GM12891 (cell line): ENCODE measurements at regions not wholly inside any gene's neighbourhood (a gene's known extent, or its start where the extent isn't known, plus 50 kb on each side); places are given as distances from the start of the nearest gene placed in this dataset.

Experiments
- DNase-seq: peaks from one replicate; pipeline ENCODE4 v3.0.0; 2011; ENCODE audit warnings: low spot score; ENCODE audit not compliant: insufficient read length
- FAIRE-seq: peaks from 2 replicates; lab custom pipeline; 2011; peaks lifted over from hg19 to GRCh38; lab: Jason Lieb, UNC
- PAX5 ChIP-seq: IDR thresholded peaks from 2 replicates; pipeline ENCODE4 v1.6.1; 2011; ENCODE audit warnings: low read length, moderate library complexity, mild to moderate bottlenecking; ENCODE audit not compliant: insufficient read depth, severe bottlenecking
- POLR2A ChIP-seq: IDR thresholded peaks from 2 replicates; pipeline ENCODE4 v1.6.1; 2011; ENCODE audit warnings: low read depth, low read length, control low read depth
- POLR2AphosphoS5 ChIP-seq: IDR thresholded peaks from 2 replicates; pipeline ENCODE4 v1.6.1; 2011; ENCODE audit warnings: low read depth, low read length, control low read depth
- POU2F2 ChIP-seq: IDR thresholded peaks from 2 replicates; pipeline ENCODE4 v1.6.1; 2011; ENCODE audit warnings: low read depth, mild to moderate bottlenecking, control low read depth, low read length, moderate library complexity
- SPI1 ChIP-seq: IDR thresholded peaks from 2 replicates; pipeline ENCODE4 v1.6.1; 2011; ENCODE audit warnings: low read depth, low read length, control low read depth
- TAF1 ChIP-seq: IDR thresholded peaks from 2 replicates; pipeline ENCODE4 v1.6.1; 2011; ENCODE audit warnings: low read depth, low read length, control low read depth

- FAIRE-seq (no peak), DNase-seq (no peak)
- TF ChIP-seq SPI1 (no peak), POU2F2 (no peak), POLR2A (no peak)
These were observed 237.7 kb upstream of the GOLIM4 start for GRCh38 chr3:168333410-168333935.

- TF ChIP-seq PAX5 = no peak
- TF ChIP-seq POU2F2 = no peak
- no peak for TF ChIP-seq POLR2AphosphoS5
- TF ChIP-seq POLR2A = no peak
- TF ChIP-seq SPI1 = no peak
- TF ChIP-seq TAF1 = no peak
- FAIRE-seq = no peak
- no peak for DNase-seq
These were observed 236.0 kb upstream of the GOLIM4 start for GRCh38 chr3:168331756-168332155.

- no peak for FAIRE-seq
- no peak for DNase-seq
- TF ChIP-seq SPI1 = no peak
- no peak for TF ChIP-seq TAF1
- no peak for TF ChIP-seq POLR2AphosphoS5
- no peak for TF ChIP-seq POU2F2
- TF ChIP-seq POLR2A = no peak
These were observed 235.3 kb upstream of the GOLIM4 start for GRCh38 chr3:168330983-168331382.

GRCh38 chr3:168327856-168328255, 232.1 kb upstream of the GOLIM4 start:
- no peak for TF ChIP-seq SPI1
- TF ChIP-seq TAF1 = no peak
- no peak for TF ChIP-seq POU2F2
- no peak for TF ChIP-seq PAX5
- TF ChIP-seq POLR2A = no peak
- no peak for TF ChIP-seq POLR2AphosphoS5
- DNase-seq (no peak), FAIRE-seq (no peak)

- FAIRE-seq (no peak), DNase-seq (no peak)
- TF ChIP-seq POLR2AphosphoS5 = no peak
- no peak for TF ChIP-seq TAF1
- no peak for TF ChIP-seq PAX5
- TF ChIP-seq POU2F2 = no peak
- TF ChIP-seq SPI1 = no peak
- no peak for TF ChIP-seq POLR2A
These were observed 230.0 kb upstream of the GOLIM4 start for GRCh38 chr3:168325684-168326083.

- no peak for FAIRE-seq
- DNase-seq = no peak
These were observed 227.2 kb upstream of the GOLIM4 start for GRCh38 chr3:168322941-168323340.

GRCh38 chr3:168314166-168314565, 218.4 kb upstream of the GOLIM4 start:
- DNase-seq = no peak
- TF ChIP-seq POLR2AphosphoS5 (no peak), SPI1 (no peak), POU2F2 (no peak), POLR2A (no peak), PAX5 (no peak), TAF1 (no peak)
- FAIRE-seq = no peak

More at GRCh38 chr3:168322941-168323340, 227.2 kb upstream of the GOLIM4 start:
- TF ChIP-seq POU2F2 (no peak), TAF1 (no peak), PAX5 (no peak), POLR2AphosphoS5 (no peak), POLR2A (no peak), SPI1 (no peak)

- no peak for TF ChIP-seq TAF1
- TF ChIP-seq PAX5 = no peak
- TF ChIP-seq POLR2AphosphoS5 = no peak
- DNase-seq (no peak), FAIRE-seq (no peak)
These were observed 217.3 kb upstream of the GOLIM4 start for GRCh38 chr3:168312984-168313383.

- TF ChIP-seq POLR2A = no peak
- TF ChIP-seq SPI1 = no peak
- TF ChIP-seq TAF1 = no peak
- no peak for TF ChIP-seq POU2F2
- TF ChIP-seq POLR2AphosphoS5 = no peak
- no peak for TF ChIP-seq PAX5
- FAIRE-seq (no peak), DNase-seq (no peak)
These were observed 212.2 kb upstream of the GOLIM4 start for GRCh38 chr3:168307893-168308292.

GRCh38 chr3:168295027-168295426, 199.3 kb upstream of the GOLIM4 start:
- TF ChIP-seq TAF1 (no peak), PAX5 (no peak), SPI1 (no peak), POLR2A (no peak), POU2F2 (no peak), POLR2AphosphoS5 (no peak)
- no peak for FAIRE-seq
- no peak for DNase-seq

GRCh38 chr3:168292296-168292695, 196.6 kb upstream of the GOLIM4 start:
- no peak for FAIRE-seq
- TF ChIP-seq SPI1 (no peak), POU2F2 (no peak), POLR2AphosphoS5 (no peak), POLR2A (no peak), TAF1 (no peak), PAX5 (no peak)
- DNase-seq = no peak
